DMS53 treated with DMSO at 0.1 percent for 48 hours (cell line): ENCODE measurements at regions not wholly inside any gene's neighbourhood (a gene's known extent, or its start where the extent isn't known, plus 50 kb on each side); places are given as distances from the start of the nearest gene placed in this dataset.
"Not testable (repeated sequence)": the region's sequence is repeated elsewhere in the genome, so short reads cannot be mapped to it uniquely, and the experiment has no call there.

Source experiments
- DNase-seq: peaks from one replicate; lab custom pipeline; 2025; ENCODE audit not compliant: unreplicated experiment; lab: John Stamatoyannopoulos, UW

DNA sequence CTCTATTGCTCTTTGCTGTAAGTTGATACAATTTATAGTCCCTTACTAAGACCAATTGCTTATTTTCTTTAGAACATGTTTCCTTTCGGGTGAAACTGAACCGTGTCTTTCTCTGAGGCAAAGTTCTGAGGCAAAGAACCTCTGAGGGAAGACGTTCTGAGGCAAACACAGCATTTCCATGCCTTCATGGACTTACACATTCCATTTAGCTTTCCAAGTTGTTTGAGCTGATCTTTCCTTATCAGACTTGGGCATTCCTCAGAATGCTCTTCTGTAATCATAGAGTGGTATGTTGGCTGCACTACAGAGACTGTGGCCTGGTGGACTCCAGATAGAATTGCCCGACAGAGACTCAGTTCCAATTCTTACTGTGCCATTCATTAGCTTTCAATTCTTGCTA lies 579.1 kb downstream of the KCTD12 start:
- DNase-seq: no peak

DNA sequence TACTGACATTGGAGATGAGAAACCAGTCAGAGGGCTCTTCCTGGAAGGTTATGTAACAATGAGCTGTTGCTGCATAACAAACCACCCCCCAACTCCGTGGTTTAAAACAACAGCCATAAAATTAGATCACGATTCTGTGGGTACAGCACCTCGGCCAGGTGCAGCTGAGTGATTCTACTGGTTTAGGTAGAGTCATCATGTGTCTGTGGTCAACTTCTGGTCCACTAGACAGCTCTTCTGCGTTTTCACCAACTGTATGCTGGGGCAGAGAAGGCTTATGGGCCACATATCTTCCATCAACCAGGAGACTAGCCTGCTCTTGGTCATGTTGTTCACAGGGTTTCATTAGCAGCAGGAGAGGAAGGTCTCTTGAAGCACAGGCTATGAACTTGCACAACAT lies 585.5 kb downstream of the KCTD12 start:
- no peak for DNase-seq

GRCh38 chr13:76297331-76297730 lies 588.9 kb downstream of the KCTD12 start:
- DNase-seq: no peak

DNA sequence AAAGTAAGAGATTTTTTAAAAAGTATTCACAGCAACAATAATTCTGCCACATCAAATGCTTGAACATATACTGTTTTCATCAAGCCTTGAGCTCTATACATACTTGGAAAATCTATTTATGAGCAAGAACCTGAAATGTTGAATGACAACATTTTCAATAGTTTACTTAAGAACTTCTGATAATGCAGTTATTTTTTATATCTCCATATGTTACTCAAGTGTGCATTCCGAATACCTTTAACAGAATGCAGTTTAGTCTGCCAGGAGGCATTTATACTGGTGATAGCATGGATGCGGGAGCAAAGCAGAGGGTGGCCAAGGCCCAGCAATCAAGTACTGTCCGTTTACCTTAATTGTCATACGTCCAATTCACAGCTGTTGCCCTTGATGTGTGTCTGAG lies 589.5 kb downstream of the KCTD12 start:
- DNase-seq: no peak

GRCh38 chr13:76295020-76295419 lies 591.2 kb downstream of the KCTD12 start:
- DNase-seq: not testable (repeated sequence)

DNA sequence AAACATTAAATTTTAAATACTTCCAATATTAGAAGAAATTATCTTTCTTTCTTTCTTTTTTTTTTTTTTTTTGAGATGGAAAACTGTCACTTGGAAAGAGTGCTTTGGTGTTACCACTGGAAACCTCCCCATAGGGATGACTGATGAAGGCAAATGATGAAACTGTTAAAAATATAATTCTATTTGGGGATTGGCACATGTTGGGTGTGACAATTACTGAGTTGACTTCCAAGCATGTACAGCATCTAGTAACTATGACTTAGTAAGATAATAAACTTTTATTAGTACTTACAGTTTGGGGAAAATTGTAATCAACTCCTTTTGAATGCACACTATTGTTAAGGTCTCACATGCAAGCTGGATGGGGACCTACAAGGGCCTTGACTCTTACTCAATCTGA lies 592.5 kb downstream of the KCTD12 start:
- no peak for DNase-seq

DNA sequence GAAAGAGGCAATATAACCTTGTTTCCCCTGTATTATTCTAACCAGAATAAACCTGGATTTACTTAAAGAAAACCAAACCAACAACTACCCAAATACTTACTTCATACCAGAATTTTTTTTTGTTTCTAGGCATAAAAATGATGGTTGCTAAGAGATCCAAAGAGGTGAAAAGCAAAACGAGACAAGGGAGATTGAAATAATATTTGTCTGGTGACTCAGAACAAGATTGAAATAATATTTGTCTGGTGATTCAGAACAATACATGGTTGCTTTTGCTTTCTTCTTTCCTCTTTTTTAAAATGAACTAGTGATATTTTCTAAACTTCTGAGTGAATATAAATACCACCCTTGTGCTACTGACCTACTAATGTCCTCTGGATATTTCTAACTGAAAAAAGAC lies 592.9 kb downstream of the KCTD12 start:
- peak; percentile 11 for DNase-seq

GRCh38 chr13:76292726-76293125 lies 593.5 kb downstream of the KCTD12 start:
- no peak for DNase-seq

GRCh38 chr13:76292031-76292430 lies 594.2 kb downstream of the KCTD12 start:
- DNase-seq: no peak

- DNase-seq: no peak
These were observed 596.6 kb downstream of the KCTD12 start for GRCh38 chr13:76289558-76289957.

GRCh38 chr13:76286178-76286577 lies 600.0 kb downstream of the KCTD12 start:
- no peak for DNase-seq

DNA sequence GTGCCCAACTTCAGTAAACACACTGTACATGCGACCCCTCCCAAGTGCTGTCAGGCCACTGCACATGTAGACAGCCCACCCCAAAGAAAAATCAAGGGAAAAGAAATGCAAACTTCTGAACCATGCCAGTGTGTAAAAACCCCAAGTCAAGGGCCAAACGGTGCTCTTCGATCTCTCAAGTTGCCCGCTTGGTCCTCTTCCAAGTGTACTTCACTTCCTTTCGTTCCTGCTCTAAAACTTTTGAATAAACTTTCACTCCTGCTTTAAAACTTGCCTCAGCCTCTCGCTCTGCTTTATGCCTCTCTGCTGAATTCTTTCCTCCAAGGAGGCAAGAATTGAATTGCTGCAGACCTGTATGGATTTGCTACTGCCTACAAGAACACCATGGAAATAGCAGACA lies 600.7 kb downstream of the KCTD12 start:
- DNase-seq: no peak

DNA sequence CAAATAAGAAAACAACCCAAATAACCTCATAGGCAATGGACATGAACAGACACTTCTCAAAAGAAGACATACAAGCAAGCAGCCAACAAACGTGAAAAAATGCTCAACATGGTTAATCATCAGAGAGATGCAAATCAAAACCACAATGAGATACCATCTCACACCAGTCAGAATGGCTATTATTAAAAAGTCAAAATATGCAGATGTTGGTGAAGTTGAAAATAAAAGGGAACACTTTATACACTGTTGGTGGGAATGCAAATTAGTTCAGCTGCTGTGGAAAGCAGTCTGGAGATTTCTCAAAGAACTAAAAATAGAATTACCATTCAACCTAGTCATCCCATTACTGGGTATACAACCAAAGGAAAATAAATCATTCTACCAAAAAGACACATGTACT lies 606.4 kb downstream of the KCTD12 start:
- not testable (repeated sequence) for DNase-seq

DNA sequence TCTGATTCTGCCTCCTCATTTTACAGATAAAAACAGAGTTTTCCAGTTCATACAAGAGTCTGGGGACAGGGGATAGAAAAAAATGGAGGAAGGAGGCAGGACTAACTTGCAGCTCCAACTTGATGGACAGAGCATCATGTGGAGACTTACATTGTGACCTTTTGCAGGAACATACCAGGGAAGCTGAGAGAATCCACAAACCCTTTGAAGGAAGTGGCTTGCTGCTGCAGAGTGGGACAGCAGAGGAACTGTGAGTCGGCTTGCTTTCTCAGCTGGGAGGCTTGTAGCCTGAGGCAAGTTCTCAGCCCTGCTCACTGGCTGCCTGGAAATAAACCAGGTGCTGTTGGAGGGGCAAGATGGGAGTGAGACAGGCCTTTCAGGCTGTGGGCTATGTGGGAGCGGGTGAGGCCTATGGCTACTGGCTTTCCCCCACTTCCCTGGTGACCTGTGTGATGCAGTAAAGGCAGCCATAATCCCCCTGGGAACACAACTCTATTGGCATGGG lies 614.4 kb downstream of the KCTD12 start:
- no peak for DNase-seq

DNA sequence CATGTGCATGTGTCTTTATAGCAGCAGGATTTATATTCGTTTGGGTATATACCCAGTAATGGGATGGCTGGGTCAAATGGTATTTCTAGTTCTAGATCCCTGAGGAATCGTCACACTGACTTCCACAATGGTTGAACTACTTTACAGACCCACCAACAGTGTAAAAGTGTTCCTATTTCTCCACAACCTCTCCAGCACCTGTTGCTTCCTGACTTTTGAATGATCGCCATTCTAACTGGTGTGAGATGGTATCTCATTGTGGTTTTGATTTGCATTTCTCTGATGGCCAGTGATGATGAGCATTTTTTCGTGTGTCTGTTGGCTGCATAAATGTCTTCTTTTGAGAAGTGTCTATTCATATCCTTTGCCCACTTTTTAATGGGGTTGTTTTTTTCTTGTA lies 617.9 kb downstream of the KCTD12 start:
- DNase-seq: not testable (repeated sequence)

GRCh38 chr13:76267216-76267615 lies 619.0 kb downstream of the KCTD12 start:
- no peak for DNase-seq

DNA sequence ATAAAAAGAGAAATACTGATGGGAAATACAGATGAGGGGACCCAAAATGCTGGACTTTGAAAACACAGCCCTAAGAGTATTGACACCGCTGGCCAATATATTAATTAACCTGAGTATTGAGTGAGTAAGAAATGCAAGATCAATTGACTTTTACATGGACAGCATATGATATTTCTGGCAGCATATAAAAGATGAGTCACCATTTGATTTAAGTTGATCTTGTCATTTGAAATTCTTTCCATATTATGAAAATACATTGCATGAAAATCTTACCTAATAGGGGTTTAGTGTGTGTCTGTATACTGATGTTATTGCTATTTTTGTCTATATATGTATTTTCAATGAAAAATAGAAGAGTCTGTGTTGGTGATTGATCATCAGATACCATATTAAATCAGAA lies 619.6 kb downstream of the KCTD12 start:
- no peak for DNase-seq

DNA sequence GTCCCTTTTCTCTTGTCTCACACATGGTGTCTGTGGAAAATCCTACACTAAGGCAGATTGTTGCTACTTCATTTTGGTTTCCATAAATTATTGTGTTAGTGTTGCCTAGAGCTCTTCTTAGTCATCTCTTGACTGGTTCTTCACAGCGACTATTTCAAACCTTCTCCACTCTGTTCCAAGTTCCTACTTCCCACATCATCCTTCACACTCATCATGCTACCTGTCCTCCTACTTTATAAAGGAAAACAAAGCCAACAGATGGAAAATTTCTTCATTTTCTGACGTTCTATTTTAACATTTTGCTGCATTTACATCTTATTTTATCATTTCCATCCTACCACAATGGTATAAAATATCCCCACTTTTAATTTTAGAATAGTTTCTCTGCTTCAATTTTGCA lies 614.1 kb downstream of the LMO7 start:
- no peak for DNase-seq

DNA sequence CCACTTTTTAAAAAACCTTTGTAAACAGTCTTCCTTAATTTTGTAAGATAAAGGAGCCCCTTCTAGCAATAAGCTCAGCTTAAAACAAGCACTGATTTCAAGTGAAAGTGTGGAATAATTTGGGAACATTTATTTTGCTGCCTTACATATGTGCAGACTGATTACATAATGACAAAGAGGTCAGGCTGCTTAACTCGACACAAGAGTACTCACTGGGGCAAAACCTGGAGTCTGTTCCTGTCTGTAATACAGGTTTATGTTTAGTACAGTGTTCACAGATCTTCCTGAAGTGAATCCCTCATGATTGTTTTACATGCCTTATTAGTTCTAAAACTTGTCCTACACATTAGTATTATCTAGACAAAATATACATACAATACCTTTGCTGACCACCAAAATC lies 609.8 kb downstream of the LMO7 start:
- DNase-seq: no peak

DNA sequence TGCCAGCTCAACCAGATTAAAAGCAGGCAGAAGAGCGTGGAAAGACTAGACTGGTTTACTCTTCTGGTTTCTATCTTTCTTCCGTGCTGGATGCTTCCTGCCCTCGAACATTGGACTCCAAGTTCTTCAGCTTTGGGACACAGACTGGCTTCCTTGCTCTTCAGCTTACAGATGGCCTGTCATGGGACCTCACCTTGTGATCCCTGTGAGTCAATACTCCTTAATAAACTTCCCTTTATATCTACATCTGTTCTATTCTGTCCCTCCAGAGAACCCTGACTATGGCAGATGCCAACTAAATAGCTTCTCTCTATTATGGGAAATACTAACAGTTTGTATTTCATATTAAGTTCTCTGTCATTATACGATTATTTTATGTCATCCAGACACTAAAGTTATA lies 609.1 kb downstream of the LMO7 start:
- DNase-seq: no peak

- not testable (repeated sequence) for DNase-seq
These were observed 607.0 kb downstream of the LMO7 start for GRCh38 chr13:76243120-76243519.

- DNase-seq: no peak
These were observed 603.0 kb downstream of the LMO7 start for GRCh38 chr13:76239031-76239680.

DNA sequence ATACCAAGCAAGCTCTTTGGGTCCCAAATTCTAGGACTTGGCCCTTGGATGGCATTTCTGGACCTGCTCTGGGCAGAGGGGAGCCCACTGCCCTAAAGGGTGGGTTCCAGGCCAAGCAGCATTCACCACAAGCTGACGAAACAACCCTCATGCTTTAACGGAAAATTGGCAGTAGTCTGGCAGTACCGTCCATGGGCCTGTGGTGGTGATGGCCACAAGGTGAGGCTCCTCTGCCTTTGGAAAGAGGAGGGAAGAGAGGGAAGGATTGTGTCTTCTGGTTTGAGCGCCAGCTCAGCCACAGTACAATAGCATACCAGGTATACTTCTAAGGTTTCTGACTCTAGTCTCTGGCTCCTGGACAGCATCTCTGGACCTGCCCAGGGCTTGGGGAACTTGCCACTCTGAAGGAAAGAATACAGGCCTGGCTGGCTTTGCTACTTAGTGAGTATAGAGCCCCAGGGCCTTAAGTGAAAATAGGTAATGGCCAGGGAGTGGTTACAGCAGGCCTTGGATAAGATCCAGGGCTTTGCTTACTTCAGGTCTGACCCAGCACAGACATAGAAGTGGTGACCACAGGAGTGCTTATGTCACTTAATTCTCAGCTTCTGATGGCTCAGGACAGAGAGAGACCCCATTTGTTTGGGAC lies 595.5 kb downstream of the LMO7 start:
- no peak for DNase-seq
